Mesenchymal stem cell (in vitro differentiated cells and primary cell): ENCODE measurements at regions not wholly inside any gene's neighbourhood (a gene's known extent, or its start where the extent isn't known, plus 50 kb on each side); places are given as distances from the start of the nearest gene placed in this dataset.

Experiments used
- DNase-seq: peaks from one replicate; pipeline ENCODE4 v3.0.0-alpha.2; 2013
- H2AFZ ChIP-seq: one replicate; pipeline ENCODE4 v1.6.1; 2013; ENCODE audit warnings: low read depth, mild to moderate bottlenecking, control low read depth, inconsistent platforms, low read length, moderate library complexity
- H2AK5ac ChIP-seq: 2 replicates; pipeline ENCODE4 v1.6.1; 2013; ENCODE audit warnings: low read length, moderate library complexity, mild to moderate bottlenecking, inconsistent platforms; ENCODE audit not compliant: severe bottlenecking
- H2BK120ac ChIP-seq: one replicate; pipeline ENCODE4 v1.6.1; 2013; ENCODE audit warnings: low read depth, mild to moderate bottlenecking, inconsistent platforms, low read length, moderate library complexity
- H2BK12ac ChIP-seq, 2 experiments: one replicate each; pipeline ENCODE4 v1.6.1; 2013; ENCODE audit warnings: inconsistent platforms in 2 of 2, low read length in 2 of 2, mild to moderate bottlenecking in 2 of 2, moderate library complexity in 2 of 2, control low read depth in 1 of 2
- H2BK15ac ChIP-seq: one replicate; pipeline ENCODE4 v1.6.1; 2013; ENCODE audit warnings: mild to moderate bottlenecking, low read depth, inconsistent platforms; ENCODE audit not compliant: poor library complexity, severe bottlenecking
- H2BK5ac ChIP-seq: 2 replicates; pipeline ENCODE4 v1.6.1; 2013; ENCODE audit warnings: low read depth, mild to moderate bottlenecking, low read length, control low read depth, inconsistent platforms; ENCODE audit not compliant: poor library complexity, severe bottlenecking
- H3K14ac ChIP-seq, 2 experiments: one replicate each; pipeline ENCODE4 v1.6.1; 2013; ENCODE audit warnings: inconsistent platforms in 2 of 2, low read length in 2 of 2, control low read depth in 1 of 2, mild to moderate bottlenecking in 1 of 2, moderate library complexity in 1 of 2
- H3K18ac ChIP-seq, 2 experiments: one replicate each; pipeline ENCODE4 v1.6.1; 2013; ENCODE audit warnings: inconsistent platforms in 2 of 2, low read length in 2 of 2, control low read depth in 1 of 2, low read depth in 1 of 2, mild to moderate bottlenecking in 1 of 2
- H3K23ac ChIP-seq, 2 experiments: one replicate each; pipeline ENCODE4 v1.6.1; 2013; ENCODE audit warnings: inconsistent platforms in 2 of 2, low read length in 2 of 2, mild to moderate bottlenecking in 2 of 2, moderate library complexity in 2 of 2, control low read depth in 1 of 2
- H3K27ac ChIP-seq: 2 replicates; pipeline ENCODE4 v1.5.1; 2013; ENCODE audit warnings: mild to moderate bottlenecking, moderate library complexity, low read length, control low read depth, inconsistent platforms; ENCODE audit not compliant: poor library complexity, severe bottlenecking
- H3K27me3 ChIP-seq, 2 experiments: 2 replicates each; pipeline versions ENCODE4 v1.6.1 to v1.7.0; 2013; ENCODE audit warnings: low read length in 2 of 2, mild to moderate bottlenecking in 2 of 2, moderate library complexity in 2 of 2, control low read depth in 1 of 2, inconsistent platforms in 1 of 2; ENCODE audit not compliant: control insufficient read depth in 1 of 2, insufficient read depth in 1 of 2
- H3K36me3 ChIP-seq, 2 experiments: 2 replicates each; pipeline versions ENCODE4 v1.6.1 to v1.7.0; 2013; ENCODE audit warnings: low read length in 2 of 2, control low read depth in 1 of 2, inconsistent platforms in 1 of 2, low read depth in 1 of 2, mild to moderate bottlenecking in 1 of 2; ENCODE audit not compliant: insufficient read depth in 2 of 2, control insufficient read depth in 1 of 2
- H3K4ac ChIP-seq, 2 experiments: one replicate each; pipeline ENCODE4 v1.6.1; 2013; ENCODE audit warnings: inconsistent platforms in 2 of 2, low read length in 2 of 2, mild to moderate bottlenecking in 2 of 2, moderate library complexity in 2 of 2, control low read depth in 1 of 2, low read depth in 1 of 2
- H3K4me1 ChIP-seq: 2 replicates; pipeline ENCODE4 v1.6.1; 2013; ENCODE audit warnings: low read depth, low read length, control low read depth; ENCODE audit not compliant: control insufficient read depth, insufficient read depth
- H3K4me2 ChIP-seq: 2 replicates; pipeline ENCODE4 v1.6.1; 2013; ENCODE audit warnings: low read length, mild to moderate bottlenecking, inconsistent platforms; ENCODE audit not compliant: poor library complexity, severe bottlenecking
- H3K4me3 ChIP-seq, 2 experiments: 2 replicates each; pipeline versions ENCODE4 v1.5.1 to v1.7.0; 2013; ENCODE audit warnings: low read length in 2 of 2, mild to moderate bottlenecking in 2 of 2, control low read depth in 1 of 2, low read depth in 1 of 2; ENCODE audit not compliant: insufficient read depth in 1 of 2
- H3K79me1 ChIP-seq: replicated peaks from 2 replicates; pipeline ENCODE4 v1.6.1; 2013; ENCODE audit warnings: mild to moderate bottlenecking, control low read depth, low read length, inconsistent platforms; ENCODE audit not compliant: poor library complexity, severe bottlenecking
- H3K9ac ChIP-seq: 2 replicates; pipeline ENCODE4 v1.7.0; 2013; ENCODE audit warnings: mild to moderate bottlenecking, low read length, moderate library complexity
- H3K9me3 ChIP-seq: 2 replicates; pipeline ENCODE4 v1.7.0; 2013; ENCODE audit warnings: mild to moderate bottlenecking, low read length; ENCODE audit not compliant: control insufficient read depth
- H4K8ac ChIP-seq: one replicate; pipeline ENCODE4 v1.6.1; 2013; ENCODE audit warnings: inconsistent platforms, mild to moderate bottlenecking, low read length, moderate library complexity
- H4K91ac ChIP-seq: one replicate; pipeline ENCODE4 v1.6.1; 2013; ENCODE audit warnings: mild to moderate bottlenecking, low read length, inconsistent platforms
- whole genome bisulfite sequencing: methylation state at CpG from one replicate; pipeline ENCODE4 v1.1.7; 2013; ENCODE audit warnings: mixed read lengths; 5-methylcytosine and 5-hydroxymethylcytosine counted together

DNA sequence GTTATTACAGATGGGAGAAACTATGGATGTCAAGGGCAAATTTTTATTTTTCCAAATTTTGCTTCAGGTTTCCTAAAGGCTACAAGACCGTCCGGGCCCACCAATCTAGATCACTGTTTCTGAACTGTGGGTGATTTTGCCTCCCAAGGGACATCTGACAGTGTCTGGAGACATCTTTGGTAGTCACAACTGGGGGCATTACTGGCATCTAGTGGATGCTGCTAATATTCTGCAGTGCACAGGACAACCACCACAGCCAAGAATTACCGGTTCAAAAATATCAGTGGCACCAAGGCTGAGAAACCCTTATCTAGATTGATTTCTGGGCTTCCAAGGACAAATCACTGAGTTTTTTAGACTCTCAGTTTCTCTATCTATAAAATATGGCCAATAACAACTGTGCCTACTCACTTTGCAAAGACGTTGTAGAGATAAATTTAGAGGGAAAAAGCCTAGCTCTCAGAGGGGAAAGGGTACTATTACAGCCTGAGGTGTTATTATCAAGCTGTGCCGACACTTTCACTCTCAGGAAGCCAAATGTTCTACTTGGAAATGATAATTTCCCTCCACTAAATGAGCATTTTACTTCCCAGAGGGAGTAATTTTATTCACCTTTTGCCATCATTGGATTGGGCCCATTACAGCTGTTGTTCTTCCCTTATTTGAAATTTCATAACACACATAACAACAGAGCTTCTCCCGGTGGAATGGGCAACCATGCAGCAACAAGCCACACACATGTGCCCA is 442.1 kb downstream of the CENPC start:
- H4K91ac ChIP-seq, result no peak overlapping the region
- no peak overlapping the region for H3K4ac ChIP-seq
- H2BK12ac ChIP-seq, result no peak overlapping the region
- H4K8ac ChIP-seq, result no peak overlapping the region
- H3K27me3 ChIP-seq, result no peaks in the 10 kb centered on the region
- no peaks in the 10 kb centered on the region for H3K36me3 ChIP-seq
- H3K4me2 ChIP-seq, result no peak overlapping the region
- H3K14ac ChIP-seq, result no peak overlapping the region
- H2BK5ac ChIP-seq, result no peak overlapping the region
- no peak overlapping the region for H3K4me3 ChIP-seq
- H3K9me3 ChIP-seq, result no peaks in the 10 kb centered on the region
- no peaks in the 10 kb centered on the region for H3K4me1 ChIP-seq
- H2AK5ac ChIP-seq, result no peak overlapping the region
- whole genome bisulfite sequencing, result 93% methylated on average over 5 of the region's 6 CpGs
- H3K79me1 ChIP-seq, result no peaks in the 10 kb centered on the region
- no peak overlapping the region for H2BK120ac ChIP-seq
- H3K18ac ChIP-seq, result no peak overlapping the region
- H2BK15ac ChIP-seq, result no peak overlapping the region
- no peak overlapping the region for H3K23ac ChIP-seq
- no peak overlapping the region for H2AFZ ChIP-seq
- H3K27ac ChIP-seq, result no peak overlapping the region
- H3K9ac ChIP-seq, result no peak overlapping the region
- no peak for DNase-seq

GRCh38 chr4:67101612-67102011 is 443.7 kb downstream of the CENPC start:
- H4K8ac ChIP-seq, result no peak overlapping the region

DNA sequence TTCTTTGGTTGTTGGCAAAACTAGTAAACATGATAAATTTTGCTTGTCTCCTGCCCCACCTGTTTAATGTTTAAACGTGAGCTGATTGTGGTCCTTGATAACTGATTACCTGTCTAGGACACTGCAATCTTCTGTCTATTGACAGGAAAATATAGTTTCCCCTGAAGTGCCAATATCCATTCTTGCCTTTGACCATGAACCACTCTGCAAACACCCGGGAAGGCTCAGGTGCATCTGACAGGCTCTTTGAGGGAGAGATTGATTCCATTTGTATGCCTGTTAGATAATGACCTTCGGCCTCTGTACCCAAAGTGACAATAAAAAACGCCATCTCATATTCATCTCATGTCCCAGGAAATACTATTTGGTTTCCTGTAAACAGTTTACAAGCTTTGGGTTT is 453.0 kb downstream of the CENPC start:
- H3K4ac ChIP-seq, result no peak overlapping the region

More at GRCh38 chr4:67101612-67102011, 443.7 kb downstream of the CENPC start:
- Histone ChIP-seq H3K4me1 (no peaks in the 10 kb centered on the region), H3K4me2 (no peak overlapping the region), H3K4ac (no peak overlapping the region), H3K14ac (no peak overlapping the region), H2AFZ (no peak overlapping the region), H2BK120ac (no peak overlapping the region), H3K9ac (no peak overlapping the region), H3K27me3 (no peaks in the 10 kb centered on the region), H4K91ac (no peak overlapping the region), H3K27ac (no peak overlapping the region), H3K23ac (no peak overlapping the region), H3K4me3 (no peak overlapping the region), H3K36me3 (no peaks in the 10 kb centered on the region), H3K79me1 (no peaks in the 10 kb centered on the region), H2BK15ac (no peak overlapping the region), H2AK5ac (no peak overlapping the region), H3K9me3 (no peaks in the 10 kb centered on the region), H2BK12ac (no peak overlapping the region), H2BK5ac (no peak overlapping the region), H3K18ac (peak overlapping the region in 1 of 2 experiments; percentile 21)
- DNase-seq, result no peak

GRCh38 chr4:67091673-67092072 is 453.6 kb downstream of the CENPC start:
- no peaks in the 10 kb centered on the region for H3K4me1 ChIP-seq

More for the DNA sequence above, 453.0 kb downstream of the CENPC start:
- Histone ChIP-seq H3K23ac (no peak overlapping the region), H2AFZ (no peak overlapping the region), H3K27me3 (no peaks in the 10 kb centered on the region), H3K9me3 (no peaks in the 10 kb centered on the region), H2AK5ac (no peak overlapping the region), H3K4me1 (no peaks in the 10 kb centered on the region), H4K91ac (no peak overlapping the region), H2BK5ac (no peak overlapping the region), H2BK12ac (no peak overlapping the region), H3K27ac (no peak overlapping the region), H3K36me3 (no peaks in the 10 kb centered on the region), H4K8ac (no peak overlapping the region), H2BK15ac (no peak overlapping the region), H2BK120ac (no peak overlapping the region), H3K4me2 (no peak overlapping the region), H3K18ac (no peak overlapping the region), H3K9ac (no peak overlapping the region), H3K79me1 (no peaks in the 10 kb centered on the region), H3K14ac (no peak overlapping the region), H3K4me3 (no peak overlapping the region)
- DNase-seq, result no peak
- 89% methylated on average over 2 of the region's 4 CpGs for WGBS

More at GRCh38 chr4:67091673-67092072, 453.6 kb downstream of the CENPC start:
- H3K23ac ChIP-seq, result no peak overlapping the region
- no peak overlapping the region for H2AFZ ChIP-seq
- no peak overlapping the region for H3K4me2 ChIP-seq
- H3K14ac ChIP-seq, result no peak overlapping the region
- H2BK5ac ChIP-seq, result no peak overlapping the region
- no peak overlapping the region for H3K4ac ChIP-seq
- H3K79me1 ChIP-seq, result no peaks in the 10 kb centered on the region
- H2BK12ac ChIP-seq, result no peak overlapping the region
- H4K91ac ChIP-seq, result no peak overlapping the region
- H3K18ac ChIP-seq, result no peak overlapping the region
- DNase-seq, result no peak
- no peak overlapping the region for H2AK5ac ChIP-seq
- H3K9ac ChIP-seq, result no peak overlapping the region
- no peaks in the 10 kb centered on the region for H3K27me3 ChIP-seq
- H2BK15ac ChIP-seq, result no peak overlapping the region
- H3K4me3 ChIP-seq, result no peak overlapping the region
- no peak overlapping the region for H2BK120ac ChIP-seq
- no peaks in the 10 kb centered on the region for H3K9me3 ChIP-seq
- no peaks in the 10 kb centered on the region for H3K36me3 ChIP-seq
- H3K27ac ChIP-seq, result no peak overlapping the region
- H4K8ac ChIP-seq, result no peak overlapping the region
